ENCODE measurements at regions not wholly inside any gene's neighbourhood (a gene's known extent, or its start where the extent isn't known, plus 50 kb on each side); places are given as distances from the start of the nearest gene placed in this dataset.
A peak's percentile ranks its signal among the peaks of the same experiment; 100 is the strongest.

- H3K27ac ChIP-seq (ENCODE audit: low read depth, low read length): no peak overlapping the region
- H3K36me3 Mint-ChIP-seq (ENCODE audit: low read depth, unreplicated experiment): peaks cover 2% of the 10 kb centered on the region
- H3K27ac Mint-ChIP-seq (ENCODE audit: unreplicated experiment): no peak overlapping the region
- no peak overlapping the region for H3K4me3 Mint-ChIP-seq (ENCODE audit: unreplicated experiment)
- TF ChIP-seq EZH2 (IDR thresholded peaks at IDR 0.05; ENCODE audit: insufficient read depth, low read length): no peak
- TF ChIP-seq CTCF (IDR thresholded peaks at IDR 0.05; ENCODE audit: insufficient read depth, low read depth, low read length): no peak
- H3K4me2 ChIP-seq (ENCODE audit: low read length): peak overlapping the region; percentile 2
- H3K36me3 ChIP-seq (ENCODE audit: insufficient read depth, low read length): no peaks in the 10 kb centered on the region
- no peak overlapping the region for H3K9ac ChIP-seq (ENCODE audit: low read length)
- H3K4me1 Mint-ChIP-seq (ENCODE audit: low read depth, unreplicated experiment): peaks cover 15% of the 10 kb centered on the region
- DNase-seq (ENCODE audit: low read depth): no peak
- H3K9me3 Mint-ChIP-seq (ENCODE audit: unreplicated experiment): peaks cover 4% of the 10 kb centered on the region
- no peak for FAIRE-seq
- no peak overlapping the region for H2AFZ ChIP-seq (ENCODE audit: low read depth, low read length)
- H3K4me1 ChIP-seq (ENCODE audit: insufficient read depth, low read length): peaks cover 12% of the 10 kb centered on the region
- H3K27me3 Mint-ChIP-seq (ENCODE audit: low read depth, unreplicated experiment): peaks cover 13% of the 10 kb centered on the region
- no peak overlapping the region for H3K4me3 ChIP-seq (ENCODE audit: insufficient read depth, low read depth, low read length)
- H4K20me1 ChIP-seq (ENCODE audit: insufficient read depth, low read length): no peaks in the 10 kb centered on the region
- no peaks in the 10 kb centered on the region for H3K79me2 ChIP-seq (ENCODE audit: insufficient read depth, low read length)
- H3K27me3 ChIP-seq (ENCODE audit: insufficient read depth, low read length): peaks cover 8% of the 10 kb centered on the region
- H3K9me3 ChIP-seq (ENCODE audit: insufficient read depth, low read depth, low read length): no peaks in the 10 kb centered on the region
Measured at GRCh38 chr6:88367248-88367647, 201.1 kb upstream of the CNR1 start.

- Histone ChIP-seq H3K4me2 (ENCODE audit: low read length) (no peak overlapping the region), H3K79me2 (ENCODE audit: insufficient read depth, low read length) (no peaks in the 10 kb centered on the region), H3K36me3 (ENCODE audit: insufficient read depth, low read length) (no peaks in the 10 kb centered on the region), H2AFZ (ENCODE audit: low read depth, low read length) (no peak overlapping the region), H3K4me1 (ENCODE audit: insufficient read depth, low read length) (peaks cover 12% of the 10 kb centered on the region), H3K9me3 (ENCODE audit: insufficient read depth, low read depth, low read length) (no peaks in the 10 kb centered on the region), H3K27me3 (ENCODE audit: insufficient read depth, low read length) (peaks cover 7% of the 10 kb centered on the region), H3K9ac (ENCODE audit: low read length) (no peak overlapping the region), H4K20me1 (ENCODE audit: insufficient read depth, low read length) (no peaks in the 10 kb centered on the region), H3K27ac (ENCODE audit: low read depth, low read length) (no peak overlapping the region), H3K4me3 (ENCODE audit: insufficient read depth, low read depth, low read length) (no peak overlapping the region)
- Mint-ChIP-seq H3K9me3 (ENCODE audit: unreplicated experiment) (peaks cover 2% of the 10 kb centered on the region), H3K27me3 (ENCODE audit: low read depth, unreplicated experiment) (peaks cover 8% of the 10 kb centered on the region), H3K36me3 (ENCODE audit: low read depth, unreplicated experiment) (no peaks in the 10 kb centered on the region), H3K4me1 (ENCODE audit: low read depth, unreplicated experiment) (peaks cover 16% of the 10 kb centered on the region), H3K4me3 (ENCODE audit: unreplicated experiment) (no peak overlapping the region), H3K27ac (ENCODE audit: unreplicated experiment) (no peak overlapping the region)
- FAIRE-seq (no peak), DNase-seq (ENCODE audit: low read depth) (no peak)
- TF ChIP-seq EZH2 (IDR thresholded peaks at IDR 0.05; ENCODE audit: insufficient read depth, low read length): no peak
- TF ChIP-seq CTCF (IDR thresholded peaks at IDR 0.05; ENCODE audit: insufficient read depth, low read depth, low read length): no peak
Measured at GRCh38 chr6:88366672-88367071, 200.5 kb upstream of the CNR1 start.

- peaks cover 17% of the 10 kb centered on the region for H3K4me1 ChIP-seq (ENCODE audit: insufficient read depth, low read length)
- Mint-ChIP-seq H3K27ac (ENCODE audit: unreplicated experiment) (no peak overlapping the region), H3K4me3 (ENCODE audit: unreplicated experiment) (no peak overlapping the region), H3K9me3 (ENCODE audit: unreplicated experiment) (peaks cover 2% of the 10 kb centered on the region), H3K36me3 (ENCODE audit: low read depth, unreplicated experiment) (no peaks in the 10 kb centered on the region), H3K27me3 (ENCODE audit: low read depth, unreplicated experiment) (peaks cover 4% of the 10 kb centered on the region), H3K4me1 (ENCODE audit: low read depth, unreplicated experiment) (peaks cover 20% of the 10 kb centered on the region)
- H2AFZ ChIP-seq (ENCODE audit: low read depth, low read length): no peak overlapping the region
- no peak for TF ChIP-seq CTCF (IDR thresholded peaks at IDR 0.05; ENCODE audit: insufficient read depth, low read depth, low read length)
- no peak for TF ChIP-seq EZH2 (IDR thresholded peaks at IDR 0.05; ENCODE audit: insufficient read depth, low read length)
- no peak overlapping the region for H3K4me3 ChIP-seq (ENCODE audit: insufficient read depth, low read depth, low read length)
- H3K27ac ChIP-seq (ENCODE audit: low read depth, low read length): no peak overlapping the region
- no peaks in the 10 kb centered on the region for H3K9me3 ChIP-seq (ENCODE audit: insufficient read depth, low read depth, low read length)
- no peaks in the 10 kb centered on the region for H3K27me3 ChIP-seq (ENCODE audit: insufficient read depth, low read length)
- H4K20me1 ChIP-seq (ENCODE audit: insufficient read depth, low read length): no peaks in the 10 kb centered on the region
- no peak overlapping the region for H3K4me2 ChIP-seq (ENCODE audit: low read length)
- no peaks in the 10 kb centered on the region for H3K79me2 ChIP-seq (ENCODE audit: insufficient read depth, low read length)
- H3K9ac ChIP-seq (ENCODE audit: low read length): no peak overlapping the region
- FAIRE-seq: no peak
- H3K36me3 ChIP-seq (ENCODE audit: insufficient read depth, low read length): no peaks in the 10 kb centered on the region
- no peak for DNase-seq (ENCODE audit: low read depth)
Measured at GRCh38 chr6:88365656-88366055, 199.5 kb upstream of the CNR1 start.

All from astrocyte (in vitro differentiated cells and primary cell).